ENCODE measurements at regions not wholly inside any gene's neighbourhood (a gene's known extent, or its start where the extent isn't known, plus 50 kb on each side); places are given as distances from the start of the nearest gene placed in this dataset.

DNA sequence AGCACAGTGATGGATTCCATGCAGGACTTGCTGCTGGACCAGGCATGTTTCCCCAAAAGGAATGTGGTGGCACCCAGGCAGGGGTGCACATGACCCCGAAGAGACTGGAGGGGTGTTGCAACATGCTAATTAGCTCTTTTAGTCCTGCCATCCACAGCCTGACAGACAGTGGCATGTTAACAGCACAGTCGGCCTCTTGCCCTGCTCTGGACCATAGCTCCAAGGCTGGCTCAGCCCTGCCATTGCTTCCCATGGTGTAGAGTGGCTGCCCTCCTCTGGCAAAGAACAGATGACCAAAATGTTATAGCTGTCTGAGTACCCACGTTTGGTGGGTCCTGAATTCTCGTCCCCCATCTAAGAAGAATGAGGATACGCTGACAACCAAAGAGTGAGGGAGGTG, 736.4 kb upstream of the PTPRD start:
- Histone ChIP-seq H3K9ac (ENCODE audit: low read depth, low read length) (no peak overlapping the region), H3K4me2 (ENCODE audit: insufficient read depth, low read length) (no peak overlapping the region), H3K79me2 (ENCODE audit: insufficient read depth, low read length) (no peaks in the 10 kb centered on the region), H3K4me3 (ENCODE audit: low read depth in 1 of 2, low read length in 2 of 2) (no peak overlapping the region), H3K27ac (ENCODE audit: low read length) (no peak overlapping the region), H4K20me1 (ENCODE audit: insufficient read depth, low read length) (no peaks in the 10 kb centered on the region), H3K9me3 (ENCODE audit: insufficient read depth, low read length, severe bottlenecking) (peaks cover 3% of the 10 kb centered on the region), H3K36me3 (ENCODE audit: insufficient read depth, low read length) (no peaks in the 10 kb centered on the region), H3K4me1 (ENCODE audit: insufficient read depth, low read length) (no peaks in the 10 kb centered on the region), H2AFZ (ENCODE audit: low read depth, low read length) (no peak overlapping the region), H3K27me3 (ENCODE audit: insufficient read depth, low read length, poor library complexity) (no peaks in the 10 kb centered on the region)
- TF ChIP-seq, protein P1, sequence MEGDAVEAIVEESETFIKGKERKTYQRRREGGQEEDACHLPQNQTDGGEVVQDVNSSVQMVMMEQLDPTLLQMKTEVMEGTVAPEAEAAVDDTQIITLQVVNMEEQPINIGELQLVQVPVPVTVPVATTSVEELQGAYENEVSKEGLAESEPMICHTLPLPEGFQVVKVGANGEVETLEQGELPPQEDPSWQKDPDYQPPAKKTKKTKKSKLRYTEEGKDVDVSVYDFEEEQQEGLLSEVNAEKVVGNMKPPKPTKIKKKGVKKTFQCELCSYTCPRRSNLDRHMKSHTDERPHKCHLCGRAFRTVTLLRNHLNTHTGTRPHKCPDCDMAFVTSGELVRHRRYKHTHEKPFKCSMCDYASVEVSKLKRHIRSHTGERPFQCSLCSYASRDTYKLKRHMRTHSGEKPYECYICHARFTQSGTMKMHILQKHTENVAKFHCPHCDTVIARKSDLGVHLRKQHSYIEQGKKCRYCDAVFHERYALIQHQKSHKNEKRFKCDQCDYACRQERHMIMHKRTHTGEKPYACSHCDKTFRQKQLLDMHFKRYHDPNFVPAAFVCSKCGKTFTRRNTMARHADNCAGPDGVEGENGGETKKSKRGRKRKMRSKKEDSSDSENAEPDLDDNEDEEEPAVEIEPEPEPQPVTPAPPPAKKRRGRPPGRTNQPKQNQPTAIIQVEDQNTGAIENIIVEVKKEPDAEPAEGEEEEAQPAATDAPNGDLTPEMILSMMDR (IDR thresholded peaks at IDR 0.05; ENCODE audit: borderline replicate concordance, extremely low read depth, low read length, poor library complexity, severe bottlenecking), result no peak
- no peak for TF ChIP-seq EZH2 (IDR thresholded peaks at IDR 0.05; ENCODE audit: borderline replicate concordance, low read depth, low read length, severe bottlenecking)
- ATAC-seq (ENCODE audit: insufficient read depth, low read depth) (no peak), DNase-seq (no peak)

DNA sequence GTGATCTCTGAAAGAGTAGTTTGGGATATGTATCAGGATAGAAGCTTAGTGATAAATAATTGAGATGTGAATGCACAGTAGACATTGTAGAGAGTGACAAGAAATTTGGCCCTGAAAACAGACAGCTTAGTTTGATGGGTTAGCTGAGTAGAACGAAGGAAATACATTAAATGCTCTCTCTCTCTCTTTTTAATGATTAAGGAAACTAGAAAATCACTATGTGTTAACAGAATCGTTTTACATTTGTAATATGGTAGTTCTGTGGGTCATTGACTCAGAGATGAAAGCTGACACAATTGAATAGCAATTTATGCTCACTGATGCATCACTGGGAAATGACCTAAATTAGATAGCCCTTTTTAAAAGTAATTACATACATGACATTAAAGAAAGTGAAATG, 739.8 kb upstream of the PTPRD start:
- no peaks in the 10 kb centered on the region for H3K27me3 ChIP-seq (ENCODE audit: insufficient read depth, low read length, poor library complexity)
- H3K27ac ChIP-seq (ENCODE audit: low read length), result no peak overlapping the region
- ATAC-seq (ENCODE audit: insufficient read depth, low read depth) (no peak), DNase-seq (no peak)
- no peaks in the 10 kb centered on the region for H3K36me3 ChIP-seq (ENCODE audit: insufficient read depth, low read length)
- no peak overlapping the region for H3K4me2 ChIP-seq (ENCODE audit: insufficient read depth, low read length)
- no peak overlapping the region for H3K4me3 ChIP-seq (ENCODE audit: low read depth in 1 of 2, low read length in 2 of 2)
- no peak for TF ChIP-seq EZH2 (IDR thresholded peaks at IDR 0.05; ENCODE audit: borderline replicate concordance, low read depth, low read length, severe bottlenecking)
- TF ChIP-seq, protein P1 (IDR thresholded peaks at IDR 0.05; ENCODE audit: borderline replicate concordance, extremely low read depth, low read length, poor library complexity, severe bottlenecking), result no peak
- no peaks in the 10 kb centered on the region for H3K4me1 ChIP-seq (ENCODE audit: insufficient read depth, low read length)
- H4K20me1 ChIP-seq (ENCODE audit: insufficient read depth, low read length), result no peaks in the 10 kb centered on the region
- no peak overlapping the region for H3K9ac ChIP-seq (ENCODE audit: low read depth, low read length)
- peaks cover 3% of the 10 kb centered on the region for H3K9me3 ChIP-seq (ENCODE audit: insufficient read depth, low read length, severe bottlenecking)
- no peaks in the 10 kb centered on the region for H3K79me2 ChIP-seq (ENCODE audit: insufficient read depth, low read length)
- no peak overlapping the region for H2AFZ ChIP-seq (ENCODE audit: low read depth, low read length)

DNA sequence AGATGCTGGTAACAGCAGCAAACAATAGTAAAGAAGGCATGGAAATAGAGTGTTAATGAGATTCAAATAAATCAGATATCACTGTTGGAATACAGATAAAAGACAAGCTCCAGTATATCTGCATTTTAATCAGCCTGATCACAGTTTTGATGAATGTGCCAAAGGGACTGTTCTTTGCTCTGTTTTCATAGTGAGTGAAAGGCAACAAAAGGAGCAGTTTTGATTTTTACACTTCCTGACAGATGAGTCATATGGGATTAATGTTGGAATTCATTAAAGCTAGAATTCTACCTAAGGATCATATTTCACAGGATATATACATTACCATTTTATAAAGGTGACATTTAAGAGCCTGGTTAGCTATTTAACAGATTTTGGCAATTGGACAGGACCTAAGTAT, 743.3 kb upstream of the PTPRD start:
- Histone ChIP-seq H3K36me3 (ENCODE audit: insufficient read depth, low read length) (no peaks in the 10 kb centered on the region), H3K27ac (ENCODE audit: low read length) (no peak overlapping the region), H3K9ac (ENCODE audit: low read depth, low read length) (no peak overlapping the region), H4K20me1 (ENCODE audit: insufficient read depth, low read length) (no peaks in the 10 kb centered on the region), H3K4me1 (ENCODE audit: insufficient read depth, low read length) (no peaks in the 10 kb centered on the region), H3K4me3 (ENCODE audit: low read depth in 1 of 2, low read length in 2 of 2) (no peak overlapping the region), H2AFZ (ENCODE audit: low read depth, low read length) (no peak overlapping the region), H3K79me2 (ENCODE audit: insufficient read depth, low read length) (no peaks in the 10 kb centered on the region), H3K4me2 (ENCODE audit: insufficient read depth, low read length) (no peak overlapping the region), H3K27me3 (ENCODE audit: insufficient read depth, low read length, poor library complexity) (no peaks in the 10 kb centered on the region), H3K9me3 (ENCODE audit: insufficient read depth, low read length, severe bottlenecking) (no peaks in the 10 kb centered on the region)
- TF ChIP-seq, protein P1 (IDR thresholded peaks at IDR 0.05; ENCODE audit: borderline replicate concordance, extremely low read depth, low read length, poor library complexity, severe bottlenecking), result no peak
- no peak for TF ChIP-seq EZH2 (IDR thresholded peaks at IDR 0.05; ENCODE audit: borderline replicate concordance, low read depth, low read length, severe bottlenecking)
- DNase-seq (no peak), ATAC-seq (ENCODE audit: insufficient read depth, low read depth) (no peak)

DNA sequence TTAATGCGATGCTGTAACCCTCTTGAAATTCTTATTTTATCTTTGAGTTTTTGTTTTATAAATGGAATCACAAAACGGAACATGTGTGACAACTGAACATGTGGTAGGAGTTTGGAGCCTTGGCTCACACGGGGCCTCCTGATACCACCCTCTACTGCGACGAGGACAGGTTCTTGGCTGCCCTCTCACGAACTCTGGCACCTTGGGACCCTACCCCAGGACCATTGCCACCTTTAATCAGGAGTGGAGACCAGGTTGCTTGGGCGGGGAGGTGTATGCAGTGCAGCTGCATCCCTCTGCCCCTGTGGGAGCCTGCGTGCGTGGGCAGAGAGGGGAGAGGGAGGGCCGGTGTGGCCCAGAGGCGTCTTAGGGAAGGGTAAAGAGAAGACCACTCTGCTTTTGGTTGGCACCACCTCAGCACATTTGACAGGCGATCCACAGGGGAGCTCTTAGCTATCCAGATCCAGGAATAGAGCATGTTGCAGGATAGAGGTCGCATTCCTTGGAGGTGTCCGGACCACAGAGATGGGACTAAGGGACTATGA, 753.9 kb upstream of the PTPRD start:
- no peaks in the 10 kb centered on the region for H4K20me1 ChIP-seq (ENCODE audit: insufficient read depth, low read length)
- no peak overlapping the region for H3K27ac ChIP-seq (ENCODE audit: low read length)
- no peaks in the 10 kb centered on the region for H3K4me1 ChIP-seq (ENCODE audit: insufficient read depth, low read length)
- H3K4me2 ChIP-seq (ENCODE audit: insufficient read depth, low read length), result no peak overlapping the region
- TF ChIP-seq, protein P1 (IDR thresholded peaks at IDR 0.05; ENCODE audit: borderline replicate concordance, extremely low read depth, low read length, poor library complexity, severe bottlenecking), result no peak
- TF ChIP-seq EZH2 (IDR thresholded peaks at IDR 0.05; ENCODE audit: borderline replicate concordance, low read depth, low read length, severe bottlenecking), result no peak
- H3K79me2 ChIP-seq (ENCODE audit: insufficient read depth, low read length), result no peaks in the 10 kb centered on the region
- H3K9me3 ChIP-seq (ENCODE audit: insufficient read depth, low read length, severe bottlenecking), result no peaks in the 10 kb centered on the region
- H3K4me3 ChIP-seq (ENCODE audit: low read depth in 1 of 2, low read length in 2 of 2), result no peak overlapping the region
- no peak overlapping the region for H3K9ac ChIP-seq (ENCODE audit: low read depth, low read length)
- no peaks in the 10 kb centered on the region for H3K27me3 ChIP-seq (ENCODE audit: insufficient read depth, low read length, poor library complexity)
- ATAC-seq (ENCODE audit: insufficient read depth, low read depth), result no peak
- no peaks in the 10 kb centered on the region for H3K36me3 ChIP-seq (ENCODE audit: insufficient read depth, low read length)
- DNase-seq, result no peak
- H2AFZ ChIP-seq (ENCODE audit: low read depth, low read length), result no peak overlapping the region
